WTC11 (cell line): ENCODE measurements at regions not wholly inside any gene's neighbourhood (a gene's known extent, or its start where the extent isn't known, plus 50 kb on each side); places are given as distances from the start of the nearest gene placed in this dataset.

Experiments
- ATAC-seq: fragments of 200-7000 bp; cut with Tn5 transposase; 2 replicates; pipeline ENCODE4 v1.10.0; 2021; ENCODE audit warnings: mild to moderate bottlenecking, moderate library complexity
- CTCF ChIA-PET: fragments of 300-600 bp; sonication (Branson Sonifier 250); formaldehyde crosslinking; loops from one replicate; lab custom pipeline; 2021; ENCODE audit warnings: antibody characterized with exemption; lab: Charles Lee
- POLR2A ChIA-PET: fragments of 350-600 bp; sonication (Branson Sonifier 250); formaldehyde crosslinking; loops from one replicate; lab custom pipeline; 2021; ENCODE audit warnings: antibody characterized with exemption; lab: Charles Lee
- DNase-seq: peaks from one replicate; pipeline ENCODE4 v3.0.0; 2021; ENCODE audit warnings: low spot score
- H3K27ac Mint-ChIP-seq: 2 replicates; pipeline ENCODE4 v1.8.0; 2021; ENCODE audit warnings: mixed read lengths
- H3K27me3 Mint-ChIP-seq: 2 replicates; pipeline ENCODE4 v1.8.0; 2021; ENCODE audit warnings: low read depth, mild to moderate bottlenecking, moderate library complexity, mixed read lengths
- H3K36me3 Mint-ChIP-seq: 2 replicates; pipeline ENCODE4 v1.8.0; 2021; ENCODE audit warnings: mixed read lengths
- H3K4me1 Mint-ChIP-seq: 2 replicates; pipeline ENCODE4 v1.8.0; 2022; ENCODE audit warnings: mixed read lengths
- H3K4me3 Mint-ChIP-seq: 2 replicates; pipeline ENCODE4 v1.8.0; 2021; ENCODE audit warnings: mild to moderate bottlenecking, moderate library complexity, mixed read lengths
- H3K9me3 Mint-ChIP-seq: 2 replicates; pipeline ENCODE4 v1.8.0; 2021; ENCODE audit warnings: mixed read lengths
- CREB1 ChIP-seq: sonication (generic); formaldehyde crosslinking; IDR thresholded peaks from 2 replicates; pipeline ENCODE4 v1.8.0; 2023; ENCODE audit warnings: mild to moderate bottlenecking, missing genetic modification reagents
- GABPB1 ChIP-seq: sonication (generic); formaldehyde crosslinking; IDR thresholded peaks from 2 replicates; pipeline ENCODE4 v1.8.1; 2023; ENCODE audit warnings: mild to moderate bottlenecking, missing genetic modification reagents
- IRF2 ChIP-seq: sonication (generic); formaldehyde crosslinking; IDR thresholded peaks from 2 replicates; pipeline ENCODE4 v1.8.0; 2022; ENCODE audit warnings: low read depth, missing genetic modification reagents, borderline replicate concordance
- RELA ChIP-seq: sonication (generic); formaldehyde crosslinking; IDR thresholded peaks from 2 replicates; pipeline ENCODE4 v1.8.1; 2022; ENCODE audit warnings: missing genetic modification reagents, mild to moderate bottlenecking, borderline replicate concordance
- ZNF138 ChIP-seq: sonication (generic); formaldehyde crosslinking; conservative IDR thresholded peaks from 2 replicates; pipeline ENCODE4 v1.8.1; 2022; ENCODE audit warnings: mild to moderate bottlenecking, moderate library complexity, missing genetic modification reagents
- TF ChIP-seq, protein P1 (sequence below): sonication (generic); formaldehyde crosslinking; IDR thresholded peaks from 2 replicates; pipeline ENCODE4 v1.8.1; 2022; ENCODE audit warnings: low read depth, missing genetic modification reagents, borderline replicate concordance
- TF ChIP-seq, protein P2 (sequence below): fragments of 250-450 bp; sonication (Bioruptor Pico); IDR thresholded peaks from 2 replicates; pipeline ENCODE4 v2.1.2; 2022; ENCODE audit warnings: mild to moderate bottlenecking, moderate library complexity
- TF ChIP-seq, protein P3 (sequence below): sonication (generic); formaldehyde crosslinking; IDR thresholded peaks from 2 replicates; pipeline ENCODE4 v1.8.0; 2022; ENCODE audit warnings: missing genetic modification reagents
- TF ChIP-seq, protein P4 (sequence below): sonication (generic); formaldehyde crosslinking; IDR thresholded peaks from 2 replicates; pipeline ENCODE4 v1.8.1; 2023; ENCODE audit warnings: mild to moderate bottlenecking, missing genetic modification reagents, moderate library complexity
- TF ChIP-seq, protein P5 (sequence below): fragments of 200-600 bp; IDR thresholded peaks from 2 replicates; pipeline ENCODE4 v1.8.0; 2022; ENCODE audit warnings: antibody characterized with exemption
- TF ChIP-seq, protein P6 (sequence below): fragments of 250-450 bp; sonication (Bioruptor Pico); IDR thresholded peaks from 2 replicates; pipeline ENCODE4 v1.9.0; 2021; ENCODE audit warnings: mild to moderate bottlenecking
- TF ChIP-seq, protein P7 (sequence below): sonication (generic); formaldehyde crosslinking; IDR thresholded peaks from 2 replicates; pipeline ENCODE4 v1.8.0; 2023; ENCODE audit warnings: missing genetic modification reagents

DNA sequence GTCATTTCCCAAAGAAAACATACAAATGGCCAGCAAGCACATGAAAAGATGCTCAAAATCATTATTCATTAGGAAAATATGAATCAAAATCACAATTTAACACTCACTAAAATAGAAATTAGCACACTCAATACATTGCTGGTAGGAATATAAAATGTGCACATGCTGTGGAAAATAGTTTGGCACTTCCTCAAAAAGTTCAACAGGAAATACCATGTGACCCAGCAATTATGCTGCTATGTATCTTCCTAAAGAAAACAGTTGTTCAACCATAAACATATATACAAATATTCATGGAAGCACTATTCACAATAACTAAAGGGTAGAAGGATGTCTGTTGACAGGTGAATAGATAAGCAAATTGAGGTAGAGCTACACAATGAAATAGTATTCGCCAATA, 187.3 kb upstream of the SOX6 start (continued):
- TF ChIP-seq, protein P1, sequence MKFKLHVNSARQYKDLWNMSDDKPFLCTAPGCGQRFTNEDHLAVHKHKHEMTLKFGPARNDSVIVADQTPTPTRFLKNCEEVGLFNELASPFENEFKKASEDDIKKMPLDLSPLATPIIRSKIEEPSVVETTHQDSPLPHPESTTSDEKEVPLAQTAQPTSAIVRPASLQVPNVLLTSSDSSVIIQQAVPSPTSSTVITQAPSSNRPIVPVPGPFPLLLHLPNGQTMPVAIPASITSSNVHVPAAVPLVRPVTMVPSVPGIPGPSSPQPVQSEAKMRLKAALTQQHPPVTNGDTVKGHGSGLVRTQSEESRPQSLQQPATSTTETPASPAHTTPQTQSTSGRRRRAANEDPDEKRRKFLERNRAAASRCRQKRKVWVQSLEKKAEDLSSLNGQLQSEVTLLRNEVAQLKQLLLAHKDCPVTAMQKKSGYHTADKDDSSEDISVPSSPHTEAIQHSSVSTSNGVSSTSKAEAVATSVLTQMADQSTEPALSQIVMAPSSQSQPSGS (CRISPR knock-in tag): no peak
- TF ChIP-seq RELA (no peak), CREB1 (CRISPR knock-in tag) (no peak), ZNF138 (CRISPR knock-in tag) (no peak)
- TF ChIP-seq, protein P2, sequence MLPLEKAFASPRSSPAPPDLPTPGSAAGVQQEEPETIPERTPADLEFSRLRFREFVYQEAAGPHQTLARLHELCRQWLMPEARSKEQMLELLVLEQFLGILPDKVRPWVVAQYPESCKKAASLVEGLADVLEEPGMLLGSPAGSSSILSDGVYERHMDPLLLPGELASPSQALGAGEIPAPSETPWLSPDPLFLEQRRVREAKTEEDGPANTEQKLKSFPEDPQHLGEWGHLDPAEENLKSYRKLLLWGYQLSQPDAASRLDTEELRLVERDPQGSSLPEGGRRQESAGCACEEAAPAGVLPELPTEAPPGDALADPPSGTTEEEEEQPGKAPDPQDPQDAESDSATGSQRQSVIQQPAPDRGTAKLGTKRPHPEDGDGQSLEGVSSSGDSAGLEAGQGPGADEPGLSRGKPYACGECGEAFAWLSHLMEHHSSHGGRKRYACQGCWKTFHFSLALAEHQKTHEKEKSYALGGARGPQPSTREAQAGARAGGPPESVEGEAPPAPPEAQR (CRISPR knock-in tag): no peak

DNA sequence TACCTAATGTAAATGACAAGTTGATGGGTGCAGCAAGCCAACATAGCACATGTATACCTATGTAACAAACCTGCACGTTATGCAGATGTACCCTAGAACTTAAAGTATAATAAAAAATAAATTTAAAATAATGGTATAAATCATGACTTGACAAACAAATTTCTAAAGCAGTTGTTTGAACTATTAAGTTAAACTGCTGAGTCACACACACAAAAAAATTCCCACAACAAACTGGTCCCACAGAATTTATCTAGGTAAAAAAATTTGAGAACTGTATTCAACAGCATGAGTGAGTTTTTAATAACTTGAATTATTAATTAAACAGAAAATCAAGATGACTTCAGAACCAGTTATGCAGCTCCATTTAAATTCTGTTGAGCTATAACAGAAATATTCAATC, 186.0 kb upstream of the SOX6 start:
- POLR2A ChIA-PET: no interaction called here
- TF ChIP-seq, protein P3, sequence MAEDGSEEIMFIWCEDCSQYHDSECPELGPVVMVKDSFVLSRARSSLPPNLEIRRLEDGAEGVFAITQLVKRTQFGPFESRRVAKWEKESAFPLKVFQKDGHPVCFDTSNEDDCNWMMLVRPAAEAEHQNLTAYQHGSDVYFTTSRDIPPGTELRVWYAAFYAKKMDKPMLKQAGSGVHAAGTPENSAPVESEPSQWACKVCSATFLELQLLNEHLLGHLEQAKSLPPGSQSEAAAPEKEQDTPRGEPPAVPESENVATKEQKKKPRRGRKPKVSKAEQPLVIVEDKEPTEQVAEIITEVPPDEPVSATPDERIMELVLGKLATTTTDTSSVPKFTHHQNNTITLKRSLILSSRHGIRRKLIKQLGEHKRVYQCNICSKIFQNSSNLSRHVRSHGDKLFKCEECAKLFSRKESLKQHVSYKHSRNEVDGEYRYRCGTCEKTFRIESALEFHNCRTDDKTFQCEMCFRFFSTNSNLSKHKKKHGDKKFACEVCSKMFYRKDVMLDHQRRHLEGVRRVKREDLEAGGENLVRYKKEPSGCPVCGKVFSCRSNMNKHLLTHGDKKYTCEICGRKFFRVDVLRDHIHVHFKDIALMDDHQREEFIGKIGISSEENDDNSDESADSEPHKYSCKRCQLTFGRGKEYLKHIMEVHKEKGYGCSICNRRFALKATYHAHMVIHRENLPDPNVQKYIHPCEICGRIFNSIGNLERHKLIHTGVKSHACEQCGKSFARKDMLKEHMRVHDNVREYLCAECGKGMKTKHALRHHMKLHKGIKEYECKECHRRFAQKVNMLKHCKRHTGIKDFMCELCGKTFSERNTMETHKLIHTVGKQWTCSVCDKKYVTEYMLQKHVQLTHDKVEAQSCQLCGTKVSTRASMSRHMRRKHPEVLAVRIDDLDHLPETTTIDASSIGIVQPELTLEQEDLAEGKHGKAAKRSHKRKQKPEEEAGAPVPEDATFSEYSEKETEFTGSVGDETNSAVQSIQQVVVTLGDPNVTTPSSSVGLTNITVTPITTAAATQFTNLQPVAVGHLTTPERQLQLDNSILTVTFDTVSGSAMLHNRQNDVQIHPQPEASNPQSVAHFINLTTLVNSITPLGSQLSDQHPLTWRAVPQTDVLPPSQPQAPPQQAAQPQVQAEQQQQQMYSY: no peak
- TF ChIP-seq GABPB1: no peak
- TF ChIP-seq, protein P2 (CRISPR knock-in tag): no peak
- TF ChIP-seq, protein P4, sequence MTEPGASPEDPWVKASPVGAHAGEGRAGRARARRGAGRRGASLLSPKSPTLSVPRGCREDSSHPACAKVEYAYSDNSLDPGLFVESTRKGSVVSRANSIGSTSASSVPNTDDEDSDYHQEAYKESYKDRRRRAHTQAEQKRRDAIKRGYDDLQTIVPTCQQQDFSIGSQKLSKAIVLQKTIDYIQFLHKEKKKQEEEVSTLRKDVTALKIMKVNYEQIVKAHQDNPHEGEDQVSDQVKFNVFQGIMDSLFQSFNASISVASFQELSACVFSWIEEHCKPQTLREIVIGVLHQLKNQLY (CRISPR knock-in tag): no peak
- TF ChIP-seq IRF2: no peak
- TF ChIP-seq, protein P5, sequence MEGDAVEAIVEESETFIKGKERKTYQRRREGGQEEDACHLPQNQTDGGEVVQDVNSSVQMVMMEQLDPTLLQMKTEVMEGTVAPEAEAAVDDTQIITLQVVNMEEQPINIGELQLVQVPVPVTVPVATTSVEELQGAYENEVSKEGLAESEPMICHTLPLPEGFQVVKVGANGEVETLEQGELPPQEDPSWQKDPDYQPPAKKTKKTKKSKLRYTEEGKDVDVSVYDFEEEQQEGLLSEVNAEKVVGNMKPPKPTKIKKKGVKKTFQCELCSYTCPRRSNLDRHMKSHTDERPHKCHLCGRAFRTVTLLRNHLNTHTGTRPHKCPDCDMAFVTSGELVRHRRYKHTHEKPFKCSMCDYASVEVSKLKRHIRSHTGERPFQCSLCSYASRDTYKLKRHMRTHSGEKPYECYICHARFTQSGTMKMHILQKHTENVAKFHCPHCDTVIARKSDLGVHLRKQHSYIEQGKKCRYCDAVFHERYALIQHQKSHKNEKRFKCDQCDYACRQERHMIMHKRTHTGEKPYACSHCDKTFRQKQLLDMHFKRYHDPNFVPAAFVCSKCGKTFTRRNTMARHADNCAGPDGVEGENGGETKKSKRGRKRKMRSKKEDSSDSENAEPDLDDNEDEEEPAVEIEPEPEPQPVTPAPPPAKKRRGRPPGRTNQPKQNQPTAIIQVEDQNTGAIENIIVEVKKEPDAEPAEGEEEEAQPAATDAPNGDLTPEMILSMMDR: no peak
- TF ChIP-seq, protein P6, sequence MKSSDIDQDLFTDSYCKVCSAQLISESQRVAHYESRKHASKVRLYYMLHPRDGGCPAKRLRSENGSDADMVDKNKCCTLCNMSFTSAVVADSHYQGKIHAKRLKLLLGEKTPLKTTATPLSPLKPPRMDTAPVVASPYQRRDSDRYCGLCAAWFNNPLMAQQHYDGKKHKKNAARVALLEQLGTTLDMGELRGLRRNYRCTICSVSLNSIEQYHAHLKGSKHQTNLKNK (CRISPR knock-in tag): no peak
- TF ChIP-seq RELA: no peak
- TF ChIP-seq, protein P7, sequence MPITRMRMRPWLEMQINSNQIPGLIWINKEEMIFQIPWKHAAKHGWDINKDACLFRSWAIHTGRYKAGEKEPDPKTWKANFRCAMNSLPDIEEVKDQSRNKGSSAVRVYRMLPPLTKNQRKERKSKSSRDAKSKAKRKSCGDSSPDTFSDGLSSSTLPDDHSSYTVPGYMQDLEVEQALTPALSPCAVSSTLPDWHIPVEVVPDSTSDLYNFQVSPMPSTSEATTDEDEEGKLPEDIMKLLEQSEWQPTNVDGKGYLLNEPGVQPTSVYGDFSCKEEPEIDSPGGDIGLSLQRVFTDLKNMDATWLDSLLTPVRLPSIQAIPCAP (CRISPR knock-in tag): no peak
- TF ChIP-seq, all 79 proteins: peak for 0
- no peaks in the 10 kb centered on the region for H3K4me1 Mint-ChIP-seq
- peaks cover 12% of the 10 kb centered on the region for H3K27me3 Mint-ChIP-seq
- DNase-seq: no peak
- ATAC-seq: no peak
- peaks cover 9% of the 10 kb centered on the region for H3K9me3 Mint-ChIP-seq
- H3K27ac Mint-ChIP-seq: no peak overlapping the region
- CTCF ChIA-PET: no interaction called here
- no peak overlapping the region for H3K4me3 Mint-ChIP-seq
- H3K36me3 Mint-ChIP-seq: no peaks in the 10 kb centered on the region
